GM12892 (cell line): ENCODE measurements at regions not wholly inside any gene's neighbourhood (a gene's known extent, or its start where the extent isn't known, plus 50 kb on each side); places are given as distances from the start of the nearest gene placed in this dataset.

Experiments
- DNase-seq: peaks from one replicate; pipeline ENCODE4 v3.0.0; 2011; ENCODE audit not compliant: insufficient read length
- FAIRE-seq: peaks from 2 replicates; lab custom pipeline; 2011; peaks lifted over from hg19 to GRCh38; lab: Jason Lieb, UNC
- POLR2A ChIP-seq: IDR thresholded peaks from 2 replicates; pipeline ENCODE4 v1.6.1; 2011; ENCODE audit warnings: low read depth, low read length, control low read depth
- POLR2AphosphoS5 ChIP-seq: IDR thresholded peaks from 2 replicates; pipeline ENCODE4 v1.6.1; 2011; ENCODE audit warnings: low read depth, low read length, control low read depth
- TAF1 ChIP-seq: IDR thresholded peaks from 2 replicates; pipeline ENCODE4 v1.6.1; 2011; ENCODE audit warnings: low read depth, mild to moderate bottlenecking, control low read depth, low read length, borderline replicate concordance

DNA sequence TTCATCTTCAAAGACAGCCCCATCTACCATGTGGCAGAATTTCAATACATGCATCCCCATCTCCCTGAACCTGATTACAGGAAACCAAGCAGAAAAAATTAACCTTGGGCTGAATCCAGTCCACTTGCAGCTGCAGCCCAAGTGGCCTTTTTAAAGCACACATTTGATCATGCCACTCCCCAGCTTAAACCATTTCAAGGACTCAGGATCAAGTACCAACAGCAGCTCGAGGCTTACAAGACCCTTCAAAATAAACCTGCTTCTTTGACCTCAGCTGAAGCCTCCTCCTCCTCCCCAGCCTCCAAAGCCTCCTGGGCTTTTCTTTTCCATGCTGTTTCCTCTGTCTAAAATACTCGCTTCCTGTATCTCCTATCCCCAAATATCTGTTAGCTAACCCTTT, 50.7 kb upstream of the KIT start:
- TF ChIP-seq TAF1 (no peak), POLR2AphosphoS5 (no peak), POLR2A (no peak)
- FAIRE-seq: no peak
- no peak for DNase-seq

- FAIRE-seq (no peak), DNase-seq (no peak)
- TF ChIP-seq TAF1: no peak
- TF ChIP-seq POLR2AphosphoS5: no peak
- no peak for TF ChIP-seq POLR2A
Measured at GRCh38 chr4:54607521-54607920, 50.2 kb upstream of the KIT start.
